Dedifferentiated amniotic fluid mesenchymal stem cell (primary cell): ENCODE measurements at regions not wholly inside any gene's neighbourhood (a gene's known extent, or its start where the extent isn't known, plus 50 kb on each side); places are given as distances from the start of the nearest gene placed in this dataset.
A peak's percentile ranks its signal among the peaks of the same experiment; 100 is the strongest.
"Not testable (repeated sequence)": the region's sequence is repeated elsewhere in the genome, so short reads cannot be mapped to it uniquely, and the experiment has no call there.

ENCODE experiments used
- DNase-seq: peaks from one replicate; pipeline ENCODE4 v3.0.0-alpha.2; 2016; ENCODE audit errors: extremely low spot score

DNA sequence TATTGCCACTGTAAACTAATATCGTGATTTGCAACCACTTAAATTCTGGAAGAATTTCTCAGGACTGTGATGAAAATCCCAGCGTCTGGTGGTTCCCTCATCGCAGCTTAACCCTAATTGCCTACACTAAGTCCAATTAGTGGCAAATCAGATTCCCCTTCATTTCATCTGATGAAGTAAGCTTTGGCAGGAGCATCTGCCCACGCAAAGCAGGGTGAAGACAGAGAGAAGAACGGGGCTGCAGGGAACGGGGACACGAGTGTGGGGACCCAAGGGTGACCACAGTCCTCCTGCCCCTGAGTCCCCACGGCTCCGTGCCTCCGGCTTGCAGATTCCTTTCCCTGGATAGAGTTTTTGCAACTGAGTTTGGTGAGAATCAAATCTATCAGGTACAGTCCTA is 159.5 kb downstream of the LY86 start:
- no peak for DNase-seq

DNA sequence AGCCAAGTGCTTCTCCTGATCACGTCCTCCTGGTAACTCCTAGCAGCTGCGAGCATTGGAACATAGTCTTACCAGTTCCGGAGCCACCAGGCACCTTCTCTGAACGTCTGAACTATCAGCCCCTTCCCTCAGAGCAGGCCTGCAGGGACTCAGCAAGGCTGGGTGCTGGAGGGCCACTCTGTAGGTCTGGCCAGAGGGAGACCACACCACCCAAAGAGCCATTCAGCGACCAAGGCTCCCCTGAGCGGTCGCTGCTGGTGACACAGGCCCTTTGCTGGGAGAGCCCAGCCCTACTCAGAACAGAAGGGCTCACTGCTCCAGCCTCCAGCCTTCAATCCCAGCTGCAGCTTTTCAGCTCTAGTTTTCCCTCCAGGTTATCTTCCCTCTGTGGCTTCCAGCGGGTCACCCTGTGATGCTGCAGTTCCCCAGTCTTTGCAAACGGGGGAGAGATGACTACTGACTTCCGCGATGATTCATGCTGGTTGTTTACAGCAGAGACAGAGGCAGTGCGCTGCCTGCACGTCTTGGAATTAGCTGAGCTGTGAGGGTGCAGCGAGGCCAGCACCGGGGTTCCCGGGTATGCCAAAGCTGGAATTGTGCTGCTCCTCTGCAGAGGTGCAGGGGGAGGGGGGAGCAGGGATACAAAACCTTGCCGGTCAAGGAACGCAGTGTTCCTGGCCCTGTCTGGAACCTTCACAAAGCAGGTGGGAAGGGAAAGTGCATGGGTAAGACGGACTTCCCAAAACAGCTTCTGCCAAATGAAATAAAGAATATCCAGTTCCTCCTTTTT is 161.4 kb downstream of the LY86 start:
- peak; percentile 44 for DNase-seq

- DNase-seq: no peak
Observed at GRCh38 chr6:6750594-6751265, 162.2 kb downstream of the LY86 start.

GRCh38 chr6:6751266-6751596 is 162.7 kb downstream of the LY86 start:
- no peak for DNase-seq

GRCh38 chr6:6751619-6752023 is 163.1 kb downstream of the LY86 start:
- no peak for DNase-seq

DNA sequence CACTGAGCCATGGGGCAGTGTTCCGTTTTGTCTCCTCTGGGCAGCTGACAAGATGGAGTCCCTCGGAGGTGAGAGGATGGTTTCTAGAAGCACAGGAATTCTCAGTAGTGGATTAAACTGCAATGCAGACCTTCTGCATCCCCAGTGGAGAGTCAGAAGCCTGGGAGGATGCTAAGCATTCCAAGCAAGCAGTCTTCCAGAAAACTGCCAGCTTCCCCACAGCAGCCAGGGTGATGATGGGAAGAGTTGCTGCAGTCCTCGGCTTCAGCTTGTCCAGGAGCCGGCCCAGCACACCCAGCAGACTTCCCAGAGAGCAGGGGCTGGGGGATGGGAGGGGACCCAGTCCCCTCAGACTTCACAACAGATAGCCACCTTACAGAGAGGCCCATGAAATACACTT is 163.6 kb downstream of the LY86 start:
- DNase-seq: peak; percentile 72

GRCh38 chr6:6753301-6753700 is 164.8 kb downstream of the LY86 start:
- no peak for DNase-seq

- DNase-seq: no peak
Observed at GRCh38 chr6:6756526-6756925, 168.0 kb downstream of the LY86 start.

- DNase-seq: no peak
Observed at GRCh38 chr6:6758546-6758914, 170.0 kb downstream of the LY86 start.

DNA sequence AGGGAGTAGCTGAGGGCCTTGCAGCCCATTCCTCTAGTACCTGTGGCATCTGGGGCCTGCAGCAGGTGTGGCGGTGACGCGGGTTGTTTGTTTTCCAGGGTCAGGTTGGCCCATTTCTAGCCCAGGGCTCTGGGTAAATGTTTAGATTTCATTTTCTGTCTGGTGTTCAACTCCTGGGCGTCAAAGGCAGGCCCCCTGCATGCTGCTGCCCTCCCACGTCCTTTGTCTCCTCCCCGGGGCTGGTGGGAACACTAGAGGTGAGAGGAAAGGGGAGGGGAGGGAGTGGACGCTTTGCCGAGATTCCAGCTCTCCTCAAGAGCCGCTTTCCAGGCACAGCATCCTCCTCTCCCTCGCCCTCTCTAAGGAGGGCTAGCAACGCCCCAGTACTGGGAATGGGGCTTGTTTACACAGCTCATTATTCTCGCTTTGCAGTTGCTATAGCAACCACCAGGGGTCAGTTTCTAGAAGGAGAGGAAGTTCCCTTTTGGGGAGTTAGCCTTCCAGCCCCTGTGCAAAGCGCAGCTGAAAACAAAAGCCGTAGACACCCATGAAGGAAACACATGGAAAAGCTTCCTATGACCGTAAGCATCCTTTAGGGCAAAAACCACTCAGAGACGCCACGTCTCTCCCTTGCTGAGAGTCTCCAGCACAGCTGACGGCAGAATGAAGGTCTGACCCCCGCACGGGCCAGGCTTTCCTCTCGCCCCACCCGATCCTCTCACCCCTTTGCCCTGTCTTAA is 170.6 kb downstream of the LY86 start:
- DNase-seq: no peak

GRCh38 chr6:6760002-6760401 is 171.5 kb downstream of the LY86 start:
- DNase-seq: no peak

DNA sequence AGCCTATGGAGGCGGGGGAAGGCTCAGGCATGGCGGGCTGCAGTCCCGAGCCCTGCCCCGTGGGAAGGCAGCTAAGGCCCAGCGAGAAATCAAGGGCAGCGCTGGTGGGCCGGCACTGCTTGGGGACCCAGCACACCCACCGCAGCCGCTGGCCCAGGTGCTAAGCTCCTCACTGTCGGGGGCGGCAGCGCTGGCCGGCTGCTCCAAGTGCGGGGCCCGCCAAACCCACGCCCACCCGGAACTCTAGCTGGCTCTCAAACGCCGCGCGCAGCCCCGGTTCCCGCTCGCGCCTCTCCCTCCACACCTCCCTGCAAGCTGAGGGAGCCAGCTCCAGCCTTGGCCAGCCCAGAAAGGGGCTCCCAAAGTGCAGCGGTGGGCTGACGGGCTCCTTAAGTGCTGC is 174.0 kb downstream of the LY86 start:
- not testable (repeated sequence) for DNase-seq

DNA sequence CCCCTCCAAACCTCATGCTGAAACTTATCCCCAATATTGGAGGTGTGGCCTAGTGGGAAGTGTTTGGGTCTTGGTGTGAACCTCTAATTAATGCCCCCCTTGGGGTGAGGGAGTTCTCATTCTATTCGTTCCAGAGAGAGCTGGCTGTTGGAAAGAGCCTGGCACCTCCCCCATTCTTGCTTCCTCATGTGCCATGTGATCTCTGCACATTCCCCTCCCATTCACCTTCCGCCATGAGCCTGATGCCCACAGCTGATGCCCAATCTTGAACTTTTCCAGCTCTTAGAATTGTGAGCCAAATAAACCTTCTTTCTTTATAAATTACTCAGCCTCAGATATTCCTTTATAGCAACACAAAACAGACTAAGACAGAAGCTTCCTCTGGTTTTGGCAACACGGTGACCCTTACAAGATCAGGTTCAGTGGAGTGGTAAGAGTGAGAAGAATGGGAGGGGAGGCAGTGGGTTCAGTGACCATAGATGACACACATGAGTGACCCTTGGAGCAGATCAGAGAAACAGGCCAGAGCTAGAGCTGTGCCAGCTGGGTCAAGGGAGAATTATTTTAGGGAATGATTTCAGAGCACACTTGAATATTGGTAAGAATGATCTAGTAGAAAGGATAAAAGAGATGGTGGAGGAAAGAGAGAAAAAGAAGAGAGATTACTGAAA is 176.4 kb downstream of the LY86 start:
- no peak for DNase-seq

- DNase-seq: no peak
Observed at GRCh38 chr6:6766230-6766905, 177.8 kb downstream of the LY86 start.

DNA sequence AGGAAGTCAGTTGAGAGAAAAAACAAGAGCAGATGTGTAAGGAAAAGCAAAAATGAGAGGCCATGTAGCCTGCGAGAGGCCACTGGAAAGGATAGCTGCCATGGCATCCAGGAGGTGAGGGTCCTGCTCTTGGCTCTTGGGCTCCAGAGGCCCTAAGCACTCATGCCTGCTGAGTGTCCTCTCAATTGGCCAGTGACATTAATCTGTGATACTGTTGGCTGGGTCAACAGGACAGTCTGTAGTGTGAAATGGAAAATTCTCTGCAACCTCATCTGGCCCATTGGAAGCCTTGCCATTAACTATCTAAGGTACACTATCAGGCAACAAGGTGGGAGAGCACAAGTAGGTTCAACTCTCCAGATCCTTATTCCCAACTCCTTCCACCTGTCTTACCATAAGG is 180.9 kb downstream of the LY86 start:
- DNase-seq: no peak

DNA sequence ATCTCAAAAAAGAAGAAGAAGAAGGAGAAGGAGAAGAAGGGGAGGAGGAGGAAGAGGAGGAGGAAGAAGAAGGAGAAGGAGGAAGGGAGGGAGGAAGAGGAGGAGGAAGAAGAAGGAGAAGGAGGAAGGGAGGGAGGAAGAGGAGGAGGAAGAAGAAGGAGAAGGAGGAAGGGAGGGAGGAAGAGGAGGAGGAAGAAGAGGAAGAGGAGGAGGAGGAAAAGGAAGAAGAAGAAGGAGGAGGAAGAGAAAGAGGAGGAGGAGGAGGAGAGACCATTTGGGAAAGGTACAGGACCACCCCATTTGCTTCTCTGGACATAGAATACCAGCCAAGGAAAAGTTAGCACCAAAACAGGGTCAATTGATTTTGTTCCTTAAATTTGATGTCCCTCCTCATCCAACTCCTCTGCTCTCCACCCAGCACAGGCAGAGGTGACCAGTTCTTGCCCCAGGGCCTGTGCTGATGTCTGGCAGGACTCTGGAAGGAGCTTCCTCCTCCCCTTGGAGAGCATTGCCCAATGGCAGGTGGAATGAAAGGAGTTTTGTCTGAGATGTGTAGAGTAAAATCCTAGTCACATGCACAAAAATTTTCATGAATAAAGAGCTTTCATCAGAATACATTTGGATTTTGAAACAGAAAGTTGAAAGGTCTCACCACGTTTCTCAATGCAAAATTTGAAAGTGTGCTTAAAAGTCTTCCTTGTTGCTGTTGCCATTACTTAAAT is 182.9 kb downstream of the LY86 start:
- no peak for DNase-seq

DNA sequence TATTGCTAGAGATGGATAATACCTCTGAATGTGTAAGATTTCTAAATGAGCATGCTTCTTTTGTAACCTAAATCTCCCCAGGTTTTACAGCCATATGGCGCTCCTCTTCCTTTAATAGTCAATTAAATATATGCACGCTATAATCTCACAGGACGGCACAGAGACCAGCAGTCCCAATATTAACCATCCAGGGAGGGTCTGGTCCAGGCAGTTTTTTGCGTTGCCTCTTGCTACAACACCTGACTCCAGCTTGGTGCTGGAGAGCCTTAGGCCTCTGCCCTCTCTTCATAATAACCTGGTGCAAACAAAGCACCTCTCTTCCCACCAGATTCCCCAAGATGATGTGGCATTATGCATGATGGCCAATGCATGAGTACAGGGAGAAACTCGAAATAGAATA is 183.4 kb downstream of the LY86 start:
- no peak for DNase-seq

DNA sequence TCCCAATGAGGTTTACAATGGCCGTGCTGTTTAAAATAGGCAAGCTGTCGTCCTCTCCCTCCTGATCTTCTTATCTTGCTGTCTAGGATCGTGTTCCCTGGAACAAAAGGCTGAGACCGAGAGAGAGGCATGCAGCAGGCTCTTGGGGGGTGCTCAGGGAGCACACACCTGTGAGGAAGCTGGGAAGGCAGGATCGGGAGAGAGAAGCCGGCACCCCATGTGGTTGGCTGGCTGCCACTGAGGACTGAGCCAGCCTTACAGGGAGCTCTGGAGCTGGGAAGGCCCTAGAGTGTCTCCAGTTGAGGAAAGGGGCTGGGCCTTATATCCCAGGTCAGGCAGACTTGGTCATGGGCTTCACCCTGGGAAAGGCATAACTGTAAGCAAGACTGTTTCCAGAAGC is 184.2 kb downstream of the LY86 start:
- no peak for DNase-seq

DNA sequence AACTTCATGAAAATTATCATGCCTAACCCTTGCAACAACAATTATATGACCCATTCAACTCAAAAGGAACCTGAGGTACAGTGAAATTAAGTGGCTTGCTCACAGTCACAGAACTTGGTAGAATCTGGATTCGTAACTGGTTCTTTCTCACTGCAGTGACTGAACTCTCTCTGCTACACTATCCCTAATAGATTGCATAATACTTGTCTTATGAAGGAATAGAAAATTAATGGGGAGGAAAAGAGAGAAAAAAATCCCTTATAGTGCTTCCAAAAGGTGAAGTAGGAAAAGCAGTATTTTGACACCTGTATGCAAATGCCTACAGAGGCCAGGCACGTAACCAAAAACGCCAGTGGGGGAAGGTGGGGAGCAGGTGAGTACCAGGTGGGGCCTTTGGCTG is 186.6 kb downstream of the LY86 start:
- DNase-seq: no peak

GRCh38 chr6:6780231-6780630 is 191.7 kb downstream of the LY86 start:
- DNase-seq: no peak

- no peak for DNase-seq
Observed at GRCh38 chr6:6781172-6781872, 192.8 kb downstream of the LY86 start.
